Duodenal mucosa (tissue), 2 donors: ENCODE measurements at regions not wholly inside any gene's neighbourhood (a gene's known extent, or its start where the extent isn't known, plus 50 kb on each side); places are given as distances from the start of the nearest gene placed in this dataset.
A peak's percentile ranks its signal among the peaks of the same experiment; 100 is the strongest.

ENCODE experiments used
- H3K27ac ChIP-seq: one replicate; pipeline ENCODE4 v1.7.0; 2013; ENCODE audit warnings: low read depth, low read length
- H3K27me3 ChIP-seq, 2 donors: one replicate each; pipeline ENCODE4 v1.7.0; 2013; ENCODE audit warnings: low read length in 2 of 2, control low read depth in 1 of 2; ENCODE audit not compliant: insufficient read depth in 2 of 2, control insufficient read depth in 1 of 2
- H3K36me3 ChIP-seq, 2 donors: one replicate each; pipeline ENCODE4 v1.7.0; 2013; ENCODE audit warnings: low read length in 2 of 2, control low read depth in 1 of 2; ENCODE audit not compliant: insufficient read depth in 2 of 2, control insufficient read depth in 1 of 2
- H3K4me1 ChIP-seq, 2 donors: one replicate each; pipeline ENCODE4 v1.7.0; 2013; ENCODE audit warnings: low read length in 2 of 2, control low read depth in 1 of 2; ENCODE audit not compliant: insufficient read depth in 2 of 2, control insufficient read depth in 1 of 2
- H3K4me3 ChIP-seq, 2 donors: one replicate each; pipeline ENCODE4 v1.7.0; 2013; ENCODE audit warnings: low read length in 2 of 2, low read depth in 1 of 2
- H3K9ac ChIP-seq, 2 donors: one replicate each; pipeline ENCODE4 v1.7.0; 2013; ENCODE audit warnings: low read length in 2 of 2, low read depth in 1 of 2
- H3K9me3 ChIP-seq, 2 donors: one replicate each; pipeline ENCODE4 v1.7.0; 2013; ENCODE audit warnings: low read length in 2 of 2, control low read depth in 1 of 2; ENCODE audit not compliant: control insufficient read depth in 1 of 2

- Histone ChIP-seq H3K9me3 (no peaks in the 10 kb centered on the region), H3K27ac (no peak overlapping the region), H3K36me3 (no peaks in the 10 kb centered on the region), H3K27me3 (no peaks in the 10 kb centered on the region), H3K4me3 (no peak overlapping the region), H3K4me1 (peaks cover 7 to 15% of the 10 kb centered on the region in 2 donors), H3K9ac (no peak overlapping the region)
These were observed 218.9 kb downstream of the PRDM2 start for GRCh38 chr1:13918862-13919261.

- no peak overlapping the region for H3K27ac ChIP-seq
- H3K9ac ChIP-seq = no peak overlapping the region
- H3K4me3 ChIP-seq = no peak overlapping the region
- H3K27me3 ChIP-seq = no peaks in the 10 kb centered on the region
- H3K4me1 ChIP-seq = peaks cover 7 to 15% of the 10 kb centered on the region in 2 donors
- H3K9me3 ChIP-seq = no peaks in the 10 kb centered on the region
- H3K36me3 ChIP-seq = no peaks in the 10 kb centered on the region
These were observed 221.2 kb downstream of the PRDM2 start for GRCh38 chr1:13921190-13921589.

DNA sequence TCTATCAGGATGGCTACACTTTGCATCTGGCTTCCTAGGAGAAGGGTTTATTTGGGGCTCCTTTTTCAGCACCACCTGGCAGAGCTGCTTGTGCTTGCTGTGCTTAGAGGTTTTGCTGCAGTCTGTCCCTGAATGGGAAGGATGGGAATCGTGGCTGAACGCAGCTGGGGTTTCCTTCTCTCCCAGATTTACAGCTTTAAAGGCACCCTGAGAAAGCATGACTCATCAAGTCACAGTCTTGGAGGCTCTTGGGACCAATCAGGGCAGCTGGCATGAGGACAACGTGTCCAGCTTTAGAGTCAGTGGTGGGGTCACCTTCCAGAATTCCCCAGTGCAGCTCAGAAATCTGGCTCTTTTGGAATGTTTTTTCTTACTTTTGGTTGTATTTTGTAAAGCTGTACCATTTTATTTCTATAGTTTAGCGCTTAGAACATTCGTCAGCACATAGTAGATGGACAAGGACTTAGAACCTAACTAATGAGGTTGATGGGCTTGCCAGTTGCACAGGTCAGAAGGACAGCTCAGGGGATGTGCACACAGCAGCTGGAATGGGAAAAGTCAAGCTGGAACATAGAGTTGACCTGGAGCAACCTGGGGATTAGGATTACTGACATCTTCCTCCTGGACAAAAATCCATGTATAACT is 222.6 kb downstream of the PRDM2 start:
- Histone ChIP-seq H3K9ac (no peak overlapping the region), H3K9me3 (no peaks in the 10 kb centered on the region), H3K4me1 (peaks cover 7 to 15% of the 10 kb centered on the region in 2 donors), H3K27me3 (no peaks in the 10 kb centered on the region), H3K4me3 (peak overlapping the region in 1 of 2 donors; percentile 9), H3K36me3 (no peaks in the 10 kb centered on the region), H3K27ac (no peak overlapping the region)

- no peaks in the 10 kb centered on the region for H3K9me3 ChIP-seq
- H3K9ac ChIP-seq = no peak overlapping the region
- no peak overlapping the region for H3K4me3 ChIP-seq
- H3K27me3 ChIP-seq = no peaks in the 10 kb centered on the region
- H3K27ac ChIP-seq = no peak overlapping the region
- H3K4me1 ChIP-seq = peaks cover 7 to 12% of the 10 kb centered on the region in 2 donors
- H3K36me3 ChIP-seq = no peaks in the 10 kb centered on the region
These were observed 226.6 kb downstream of the PRDM2 start for GRCh38 chr1:13926556-13926955.

DNA sequence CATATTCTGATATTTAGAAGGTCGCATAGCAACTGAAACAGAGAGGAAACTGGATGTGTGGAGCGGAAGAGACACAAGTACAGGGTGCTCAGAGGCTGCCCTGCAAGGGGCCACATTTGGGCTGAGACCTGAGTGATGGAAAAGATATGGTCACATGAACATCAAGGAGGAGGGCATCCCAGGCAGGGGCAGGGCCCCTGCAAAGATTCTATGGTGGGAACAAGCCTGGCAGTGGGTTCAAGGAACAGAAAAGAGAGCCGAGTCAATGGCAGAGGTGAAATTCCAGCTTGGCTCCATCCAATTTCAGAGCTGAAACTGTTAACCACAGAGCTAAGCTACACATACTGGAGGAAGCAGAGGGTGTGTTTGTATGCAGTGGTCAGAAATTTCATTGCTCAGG is 227.7 kb downstream of the PRDM2 start:
- no peaks in the 10 kb centered on the region for H3K9me3 ChIP-seq
- H3K36me3 ChIP-seq = no peaks in the 10 kb centered on the region
- no peaks in the 10 kb centered on the region for H3K27me3 ChIP-seq
- peaks cover 1 to 3% of the 10 kb centered on the region in 2 donors for H3K4me1 ChIP-seq
- H3K27ac ChIP-seq = no peak overlapping the region
- H3K9ac ChIP-seq = no peak overlapping the region
- H3K4me3 ChIP-seq = no peak overlapping the region

- H3K36me3 ChIP-seq = no peaks in the 10 kb centered on the region
- H3K9me3 ChIP-seq = no peaks in the 10 kb centered on the region
- no peak overlapping the region for H3K9ac ChIP-seq
- H3K4me1 ChIP-seq = no peaks in the 10 kb centered on the region
- H3K27me3 ChIP-seq = no peaks in the 10 kb centered on the region
- H3K4me3 ChIP-seq = no peak overlapping the region
- H3K27ac ChIP-seq = no peak overlapping the region
These were observed 229.3 kb downstream of the PRDM2 start for GRCh38 chr1:13929313-13929712.

- Histone ChIP-seq H3K27me3 (no peaks in the 10 kb centered on the region), H3K36me3 (no peaks in the 10 kb centered on the region), H3K4me3 (no peak overlapping the region), H3K27ac (no peak overlapping the region), H3K9me3 (no peaks in the 10 kb centered on the region), H3K9ac (no peak overlapping the region), H3K4me1 (no peaks in the 10 kb centered on the region)
These were observed 230.2 kb downstream of the PRDM2 start for GRCh38 chr1:13930151-13930550.

- H3K27me3 ChIP-seq = no peaks in the 10 kb centered on the region
- no peaks in the 10 kb centered on the region for H3K9me3 ChIP-seq
- no peaks in the 10 kb centered on the region for H3K4me1 ChIP-seq
- H3K4me3 ChIP-seq = no peak overlapping the region
- no peaks in the 10 kb centered on the region for H3K36me3 ChIP-seq
- H3K27ac ChIP-seq = no peak overlapping the region
- no peak overlapping the region for H3K9ac ChIP-seq
These were observed 231.2 kb downstream of the PRDM2 start for GRCh38 chr1:13931226-13931625.

DNA sequence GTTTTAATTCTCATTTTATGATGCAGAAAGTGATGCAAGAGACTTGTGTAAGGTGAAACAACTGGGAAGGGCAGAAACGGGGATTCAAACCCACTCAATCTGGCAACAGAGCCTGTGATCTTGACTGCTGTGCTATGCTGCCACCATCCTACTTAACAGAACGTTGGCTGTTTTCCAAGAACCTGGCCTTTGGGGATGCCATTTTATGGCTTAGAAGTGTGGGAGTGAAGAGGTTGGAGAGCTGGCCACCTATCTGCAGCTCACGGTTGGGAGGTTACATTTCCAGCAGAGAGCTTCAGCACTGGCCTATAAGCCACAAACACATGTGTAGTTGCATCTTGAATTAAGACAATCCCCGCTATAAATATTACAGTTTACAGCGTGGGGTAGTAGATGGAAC is 235.3 kb downstream of the PRDM2 start:
- H3K27me3 ChIP-seq = no peaks in the 10 kb centered on the region
- no peak overlapping the region for H3K27ac ChIP-seq
- H3K9me3 ChIP-seq = no peaks in the 10 kb centered on the region
- no peaks in the 10 kb centered on the region for H3K36me3 ChIP-seq
- H3K4me1 ChIP-seq = no peaks in the 10 kb centered on the region
- no peak overlapping the region for H3K9ac ChIP-seq
- no peak overlapping the region for H3K4me3 ChIP-seq

DNA sequence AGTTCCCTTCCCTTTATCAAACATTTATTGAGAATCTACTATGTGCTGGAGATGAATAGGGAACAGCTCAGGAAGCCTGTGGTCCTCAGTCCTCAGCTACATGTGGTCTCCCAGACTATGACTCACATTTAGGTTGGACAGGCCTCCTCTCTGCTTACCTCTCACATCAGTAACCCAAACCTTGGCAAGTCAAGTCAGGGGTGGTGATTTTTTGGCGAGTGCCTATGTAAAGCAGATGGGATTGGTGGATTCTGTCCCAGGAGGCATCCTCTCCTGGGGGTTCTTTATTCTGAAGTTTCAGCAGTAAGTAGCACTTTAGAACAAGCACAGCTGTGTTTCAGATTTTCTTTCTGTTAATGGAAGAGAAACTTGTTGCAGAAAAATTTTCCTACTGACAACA is 241.3 kb downstream of the PRDM2 start:
- Histone ChIP-seq H3K36me3 (no peaks in the 10 kb centered on the region), H3K4me1 (no peaks in the 10 kb centered on the region), H3K4me3 (no peak overlapping the region), H3K27ac (no peak overlapping the region), H3K9me3 (peaks cover 4% of the 10 kb centered on the region in 2 donors), H3K27me3 (no peaks in the 10 kb centered on the region), H3K9ac (no peak overlapping the region)

DNA sequence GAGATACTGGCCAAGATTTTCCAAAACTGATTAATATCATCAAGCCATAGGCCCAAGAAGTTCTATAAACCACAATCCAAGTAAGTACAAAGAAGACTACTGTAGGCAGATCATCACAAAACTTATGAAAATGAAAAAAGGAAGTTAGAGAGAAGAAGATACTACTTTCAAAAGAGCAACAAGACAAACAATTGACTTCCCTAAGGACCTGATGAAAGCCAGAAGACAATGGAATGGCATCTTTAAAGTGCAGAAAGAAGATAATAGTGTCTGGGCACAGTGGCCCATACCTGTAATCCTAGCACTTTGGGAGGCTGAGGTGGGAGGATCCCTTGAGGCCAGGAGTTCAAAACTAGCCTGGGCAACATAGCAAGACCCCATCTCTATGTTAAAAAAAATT is 243.1 kb downstream of the PRDM2 start:
- Histone ChIP-seq H3K27ac (no peak overlapping the region), H3K36me3 (no peaks in the 10 kb centered on the region), H3K9ac (no peak overlapping the region), H3K27me3 (peaks cover 0 to 4% of the 10 kb centered on the region in 2 donors), H3K4me3 (no peak overlapping the region), H3K9me3 (peaks cover 4% of the 10 kb centered on the region in 2 donors), H3K4me1 (no peaks in the 10 kb centered on the region)
